OCI-M2 (cell line): ENCODE measurements at regions not wholly inside any gene's neighbourhood (a gene's known extent, or its start where the extent isn't known, plus 50 kb on each side); places are given as distances from the start of the nearest gene placed in this dataset.

Experiments used
- DNase-seq: peaks from one replicate; lab custom pipeline; 2025; ENCODE audit not compliant: unreplicated experiment; lab: John Stamatoyannopoulos, UW

GRCh38 chr6:44657206-44657819 is 269.8 kb downstream of the CDC5L start:
- no peak for DNase-seq

GRCh38 chr6:44658571-44658970 is 271.1 kb downstream of the CDC5L start:
- no peak for DNase-seq

GRCh38 chr6:44659726-44660125 is 272.2 kb downstream of the CDC5L start:
- no peak for DNase-seq

- no peak for DNase-seq
These were observed 273.2 kb downstream of the CDC5L start for GRCh38 chr6:44660561-44661220.

GRCh38 chr6:44661221-44662008 is 273.9 kb downstream of the CDC5L start:
- DNase-seq = no peak

- no peak for DNase-seq
These were observed 275.1 kb downstream of the CDC5L start for GRCh38 chr6:44662461-44663121.

- DNase-seq = no peak
These were observed 276.5 kb downstream of the CDC5L start for GRCh38 chr6:44663860-44664634.

- no peak for DNase-seq
These were observed 277.2 kb downstream of the CDC5L start for GRCh38 chr6:44664716-44665115.

- DNase-seq = no peak
These were observed 277.6 kb downstream of the CDC5L start for GRCh38 chr6:44665143-44665542.

GRCh38 chr6:44665683-44666082 is 278.2 kb downstream of the CDC5L start:
- no peak for DNase-seq

GRCh38 chr6:44666324-44666723 is 278.8 kb downstream of the CDC5L start:
- no peak for DNase-seq

GRCh38 chr6:44667226-44667625 is 279.7 kb downstream of the CDC5L start:
- no peak for DNase-seq

GRCh38 chr6:44667668-44668390 is 280.3 kb downstream of the CDC5L start:
- no peak for DNase-seq

GRCh38 chr6:44668391-44668930 is 281.0 kb downstream of the CDC5L start:
- no peak for DNase-seq

- DNase-seq = no peak
These were observed 281.7 kb downstream of the CDC5L start for GRCh38 chr6:44668976-44669934.

GRCh38 chr6:44670146-44670545 is 282.6 kb downstream of the CDC5L start:
- no peak for DNase-seq

GRCh38 chr6:44671333-44671732 is 283.8 kb downstream of the CDC5L start:
- no peak for DNase-seq

- DNase-seq = no peak
These were observed 284.6 kb downstream of the CDC5L start for GRCh38 chr6:44672086-44672485.

- no peak for DNase-seq
These were observed 285.3 kb downstream of the CDC5L start for GRCh38 chr6:44672841-44673240.
